GM23248 (cell line): ENCODE measurements at regions not wholly inside any gene's neighbourhood (a gene's known extent, or its start where the extent isn't known, plus 50 kb on each side); places are given as distances from the start of the nearest gene placed in this dataset.

Source experiments
- DNase-seq: peaks from one replicate; pipeline ENCODE4 v3.0.0-alpha.2; 2015
- H2AFZ ChIP-seq: fragments of 200-600 bp; sonication (generic); 2 replicates; pipeline ENCODE4 v1.6.1; 2016; ENCODE audit warnings: antibody characterized with exemption
- H3F3A ChIP-seq: fragments of 200-600 bp; sonication (generic); 2 replicates; pipeline ENCODE4 v1.6.1; 2016; ENCODE audit warnings: mild to moderate bottlenecking, antibody characterized with exemption, mixed run types; ENCODE audit not compliant: insufficient read depth
- H3K27ac ChIP-seq: fragments of 200-600 bp; sonication (generic); 2 replicates; pipeline ENCODE4 v1.5.1; 2016; ENCODE audit warnings: mild to moderate bottlenecking
- H3K27me3 ChIP-seq: fragments of 200-600 bp; sonication (generic); replicated peaks from 2 replicates; pipeline ENCODE4 v1.6.1; 2016; ENCODE audit warnings: mild to moderate bottlenecking; ENCODE audit not compliant: insufficient read depth
- H3K36me3 ChIP-seq: fragments of 200-600 bp; sonication (generic); 2 replicates; pipeline ENCODE4 v1.6.1; 2016; ENCODE audit warnings: low read depth, mild to moderate bottlenecking
- H3K4me1 ChIP-seq: fragments of 200-600 bp; sonication (generic); 2 replicates; pipeline ENCODE4 v1.6.1; 2016; ENCODE audit warnings: mild to moderate bottlenecking; ENCODE audit not compliant: insufficient read depth
- H3K4me2 ChIP-seq: fragments of 200-600 bp; sonication (generic); one replicate; pipeline ENCODE4 v1.6.1; 2016; ENCODE audit warnings: mild to moderate bottlenecking; ENCODE audit not compliant: unreplicated experiment
- H3K4me3 ChIP-seq: fragments of 200-600 bp; sonication (generic); 2 replicates; pipeline ENCODE4 v1.5.1; 2016; ENCODE audit warnings: mild to moderate bottlenecking
- H3K79me2 ChIP-seq: fragments of 200-600 bp; sonication (generic); 2 replicates; pipeline ENCODE4 v1.6.1; 2016; ENCODE audit warnings: mild to moderate bottlenecking; ENCODE audit not compliant: insufficient read depth
- H3K9ac ChIP-seq: fragments of 200-600 bp; sonication (generic); 2 replicates; pipeline ENCODE4 v1.6.1; 2016; ENCODE audit warnings: mild to moderate bottlenecking
- H3K9me2 ChIP-seq: fragments of 200-600 bp; sonication (generic); 2 replicates; pipeline ENCODE4 v1.6.1; 2016; ENCODE audit warnings: mixed run types, mild to moderate bottlenecking, moderate library complexity; ENCODE audit not compliant: insufficient read depth
- H3K9me3 ChIP-seq: fragments of 200-600 bp; sonication (generic); one replicate; pipeline ENCODE4 v1.6.1; 2017; ENCODE audit warnings: low read depth
- H4K20me1 ChIP-seq: fragments of 200-600 bp; sonication (generic); 2 replicates; pipeline ENCODE4 v1.6.0; 2016; ENCODE audit not compliant: insufficient read depth
- EZH2 ChIP-seq: fragments of 200-600 bp; sonication (generic); IDR thresholded peaks from 2 replicates; pipeline ENCODE4 v1.6.1; 2018; ENCODE audit warnings: antibody characterized with exemption, mild to moderate bottlenecking; ENCODE audit not compliant: insufficient read depth, poor library complexity, severe bottlenecking
- EZH2phosphoT487 ChIP-seq: fragments of 200-600 bp; sonication (generic); IDR thresholded peaks from 2 replicates; pipeline ENCODE4 v1.6.1; 2018; ENCODE audit warnings: antibody characterized with exemption, moderate library complexity, mild to moderate bottlenecking, low read depth; ENCODE audit not compliant: insufficient read depth
- WGBS, 2 experiments: methylation state at CpG; one replicate each; pipeline ENCODE4 v1.1.6; 2015 to 2017; ENCODE audit warnings: low lambda C conversion rate in 2 of 2, low coverage in 1 of 2; ENCODE audit errors: missing lambda C conversion rate in 2 of 2; 5-methylcytosine and 5-hydroxymethylcytosine counted together
- in situ Hi-C: fragments of 300-500 bp; cut with MboI; formaldehyde crosslinking; loops from 2 replicates; pipeline ENCODE4 v1.15.0; 2020

DNA sequence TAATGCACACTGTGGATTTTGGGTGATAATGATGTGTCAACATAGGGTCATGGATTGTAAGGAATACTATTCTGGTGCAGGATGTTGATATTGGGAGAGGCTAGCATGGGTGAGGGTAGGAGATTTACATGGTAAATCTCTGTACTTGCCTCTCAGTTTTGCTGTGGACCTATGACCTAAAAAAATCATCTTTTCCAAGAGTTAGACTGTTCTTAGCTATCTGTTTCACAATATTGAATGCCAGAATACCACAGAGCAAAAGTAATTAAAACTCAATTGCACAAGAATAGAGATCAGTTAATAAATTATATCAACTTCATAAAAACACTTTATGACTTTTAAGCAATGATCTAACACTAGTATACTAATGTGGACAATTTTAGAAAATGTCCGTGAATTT is 651.6 kb downstream of the HTR1A start:
- WGBS, 2 experiments = 3 to 15% methylated on average over 1 of the region's 1 CpG
- no peak for DNase-seq

DNA sequence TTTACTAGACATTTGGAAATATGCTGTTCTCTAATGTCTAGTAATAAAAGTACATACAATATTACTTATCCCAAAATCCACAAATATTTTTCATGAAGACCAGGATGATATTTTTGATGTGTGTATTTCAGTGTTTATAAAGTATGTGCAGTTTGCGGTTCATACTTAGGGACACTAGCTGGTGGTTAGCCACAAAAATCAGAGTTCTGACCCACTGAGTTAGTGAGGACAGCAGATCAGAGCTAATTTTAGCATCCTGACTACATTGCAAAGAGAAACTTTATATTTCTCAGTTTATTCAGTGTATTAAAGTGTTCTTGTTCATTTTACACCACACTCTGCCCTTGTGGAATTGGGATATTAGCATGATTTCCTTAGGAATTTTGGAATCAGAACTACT is 655.3 kb downstream of the HTR1A start:
- Histone ChIP-seq H3K4me3 (no peak overlapping the region), H4K20me1 (no peaks in the 10 kb centered on the region), H3K4me1 (no peaks in the 10 kb centered on the region), H3K9me3 (no peaks in the 10 kb centered on the region), H3K36me3 (no peaks in the 10 kb centered on the region), H3K27ac (no peak overlapping the region), H3K79me2 (no peaks in the 10 kb centered on the region), H2AFZ (no peak overlapping the region), H3K9ac (no peak overlapping the region), H3K9me2 (no peaks in the 10 kb centered on the region), H3K4me2 (no peak overlapping the region), H3K27me3 (no peaks in the 10 kb centered on the region), H3F3A (no peaks in the 10 kb centered on the region)
- DNase-seq = no peak
- WGBS, 2 experiments = 74 to 76% methylated on average over 1 of the region's 1 CpG
- in situ Hi-C loops = no loop called here
- no peak for TF ChIP-seq EZH2
- TF ChIP-seq EZH2phosphoT487 = no peak

More for the DNA sequence above, 651.6 kb downstream of the HTR1A start:
- in situ Hi-C loops = no loop called here
- H3F3A ChIP-seq = no peaks in the 10 kb centered on the region
- H3K79me2 ChIP-seq = no peaks in the 10 kb centered on the region
- no peak overlapping the region for H2AFZ ChIP-seq
- H4K20me1 ChIP-seq = no peaks in the 10 kb centered on the region
- H3K4me1 ChIP-seq = no peaks in the 10 kb centered on the region
- H3K9ac ChIP-seq = no peak overlapping the region
- TF ChIP-seq EZH2 = no peak
- TF ChIP-seq EZH2phosphoT487 = no peak
- 0 out of 2 replicates have a peak, but pooled peaks cover 4% of the 10 kb centered on the region for H3K9me2 ChIP-seq
- H3K36me3 ChIP-seq = no peaks in the 10 kb centered on the region
- no peaks in the 10 kb centered on the region for H3K9me3 ChIP-seq
- H3K4me2 ChIP-seq = no peak overlapping the region
- no peak overlapping the region for H3K27ac ChIP-seq
- no peak overlapping the region for H3K4me3 ChIP-seq
- no peaks in the 10 kb centered on the region for H3K27me3 ChIP-seq

DNA sequence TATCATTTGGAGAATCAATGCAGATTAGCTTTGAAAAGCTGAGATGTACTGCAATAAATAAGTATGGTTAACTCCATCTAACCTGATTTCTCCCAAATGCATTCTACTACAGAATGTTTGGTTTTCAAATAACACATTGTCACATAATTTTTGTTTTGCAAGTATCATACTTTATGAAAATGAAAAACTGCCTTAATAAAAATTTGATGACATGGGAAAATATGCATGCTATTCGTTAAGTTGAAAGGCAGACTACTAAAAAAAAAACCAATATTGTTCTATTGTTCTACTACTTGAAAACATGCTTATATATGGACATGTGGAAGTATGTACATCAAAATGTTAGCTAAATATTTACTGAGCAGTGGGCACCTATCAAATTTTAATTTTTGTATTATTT is 668.9 kb downstream of the HTR1A start:
- in situ Hi-C loops = no loop called here
- no peaks in the 10 kb centered on the region for H4K20me1 ChIP-seq
- no peaks in the 10 kb centered on the region for H3K27me3 ChIP-seq
- H3K9ac ChIP-seq = no peak overlapping the region
- no peak overlapping the region for H3K4me3 ChIP-seq
- no peak overlapping the region for H2AFZ ChIP-seq
- no peak overlapping the region for H3K27ac ChIP-seq
- H3K4me2 ChIP-seq = no peak overlapping the region
- no peaks in the 10 kb centered on the region for H3K36me3 ChIP-seq
- 9 to 18% methylated on average over 1 of the region's 1 CpG for WGBS, 2 experiments
- H3K4me1 ChIP-seq = no peaks in the 10 kb centered on the region
- H3K9me2 ChIP-seq = no peaks in the 10 kb centered on the region
- H3F3A ChIP-seq = no peaks in the 10 kb centered on the region
- no peaks in the 10 kb centered on the region for H3K9me3 ChIP-seq
- no peak for DNase-seq
- no peak for TF ChIP-seq EZH2phosphoT487
- H3K79me2 ChIP-seq = no peaks in the 10 kb centered on the region

DNA sequence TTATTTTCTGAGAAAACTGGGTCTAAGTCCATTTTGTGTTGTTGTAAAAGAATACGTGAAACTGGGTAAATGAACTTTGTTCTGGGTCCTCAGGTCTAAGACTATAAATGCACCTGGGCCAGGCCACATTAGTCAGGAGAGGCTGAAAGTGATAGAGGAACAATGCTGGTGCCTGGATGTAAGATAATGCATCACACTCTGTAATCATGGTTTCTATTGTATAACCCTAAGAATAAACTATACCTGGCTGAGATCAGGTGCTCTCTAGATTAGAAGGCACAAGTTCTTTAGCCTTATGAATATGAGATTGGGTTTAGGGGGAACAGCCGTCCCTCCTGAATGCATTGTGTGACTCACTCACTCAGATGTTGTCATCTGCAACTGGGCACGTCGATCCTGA is 675.5 kb downstream of the HTR1A start:
- TF ChIP-seq EZH2 = no peak
- TF ChIP-seq EZH2phosphoT487 = no peak
- no peak overlapping the region for H2AFZ ChIP-seq
- H3F3A ChIP-seq = no peaks in the 10 kb centered on the region
- H3K27me3 ChIP-seq = no peaks in the 10 kb centered on the region
- no peaks in the 10 kb centered on the region for H3K36me3 ChIP-seq
- H3K4me3 ChIP-seq = no peak overlapping the region
- H4K20me1 ChIP-seq = no peaks in the 10 kb centered on the region
- WGBS, 2 experiments = 27 to 49% methylated on average over 4 of the region's 4 CpGs
- in situ Hi-C loops = no loop called here
- no peaks in the 10 kb centered on the region for H3K9me2 ChIP-seq
- no peaks in the 10 kb centered on the region for H3K4me1 ChIP-seq
- H3K9me3 ChIP-seq = no peaks in the 10 kb centered on the region
- no peak overlapping the region for H3K9ac ChIP-seq
- no peaks in the 10 kb centered on the region for H3K79me2 ChIP-seq
- H3K4me2 ChIP-seq = no peak overlapping the region
- H3K27ac ChIP-seq = no peak overlapping the region
- DNase-seq = no peak

DNA sequence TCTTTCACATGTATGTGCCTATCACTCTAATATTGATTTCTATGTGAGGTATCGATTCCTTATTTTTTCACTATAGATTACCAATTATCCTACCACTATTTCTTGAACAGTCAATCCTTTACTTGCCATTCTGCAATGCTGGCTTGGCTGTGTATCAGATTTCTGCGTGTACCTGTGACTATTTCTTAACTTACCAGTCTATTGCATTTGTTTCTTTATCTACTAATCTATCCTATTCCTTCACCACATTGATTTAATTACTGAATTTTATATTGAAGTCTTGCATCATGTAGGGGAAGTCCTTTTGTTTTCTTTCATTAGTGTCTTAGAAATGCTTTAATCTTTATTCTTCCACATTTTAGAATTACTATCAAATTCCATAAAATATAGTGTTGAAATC is 684.8 kb downstream of the LRRC70 start:
- no peaks in the 10 kb centered on the region for H3K36me3 ChIP-seq
- H3F3A ChIP-seq = 0 out of 2 replicates have a peak, but pooled peaks cover 8% of the 10 kb centered on the region
- no peak overlapping the region for H3K4me2 ChIP-seq
- H3K9me3 ChIP-seq = no peaks in the 10 kb centered on the region
- H3K79me2 ChIP-seq = no peaks in the 10 kb centered on the region
- H2AFZ ChIP-seq = no peak overlapping the region
- no peak overlapping the region; the same call in 1 of the 2 replicates for H3K27ac ChIP-seq
- H3K4me3 ChIP-seq = no peak overlapping the region
- in situ Hi-C loops = no loop called here
- TF ChIP-seq EZH2 (no peak), EZH2phosphoT487 (no peak)
- peak; percentile 23 for DNase-seq
- H3K9ac ChIP-seq = no peak overlapping the region
- WGBS, 2 experiments = 42 to 55% methylated on average over 2 of the region's 2 CpGs
- no peaks in the 10 kb centered on the region; the same call in 1 of the 2 replicates for H3K9me2 ChIP-seq
- peaks cover 27% of the 10 kb centered on the region for H3K4me1 ChIP-seq
- H4K20me1 ChIP-seq = no peaks in the 10 kb centered on the region
- no peaks in the 10 kb centered on the region for H3K27me3 ChIP-seq
